Osteocyte (in vitro differentiated cells): ENCODE measurements at regions not wholly inside any gene's neighbourhood (a gene's known extent, or its start where the extent isn't known, plus 50 kb on each side); places are given as distances from the start of the nearest gene placed in this dataset.
"Not testable (repeated sequence)": the region's sequence is repeated elsewhere in the genome, so short reads cannot be mapped to it uniquely, and the experiment has no call there.

ENCODE experiments used
- DNase-seq: peaks from one replicate; pipeline ENCODE4 v3.0.0; 2021; ENCODE audit warnings: mixed read lengths; ENCODE audit not compliant: unreplicated experiment; ENCODE audit errors: extremely low spot score
- H3K27ac Mint-ChIP-seq: one replicate; pipeline ENCODE4 v1.8.0; 2021; ENCODE audit warnings: mild to moderate bottlenecking, mixed read lengths; ENCODE audit not compliant: unreplicated experiment
- H3K27me3 Mint-ChIP-seq: one replicate; pipeline ENCODE4 v1.8.0; 2021; ENCODE audit warnings: mixed read lengths; ENCODE audit not compliant: unreplicated experiment
- H3K36me3 Mint-ChIP-seq: one replicate; pipeline ENCODE4 v1.8.0; 2021; ENCODE audit warnings: mixed read lengths; ENCODE audit not compliant: unreplicated experiment
- H3K4me1 Mint-ChIP-seq: one replicate; pipeline ENCODE4 v1.8.0; 2021; ENCODE audit warnings: mixed read lengths; ENCODE audit not compliant: unreplicated experiment
- H3K4me3 Mint-ChIP-seq: one replicate; pipeline ENCODE4 v1.8.0; 2021; ENCODE audit warnings: mild to moderate bottlenecking, moderate library complexity, mixed read lengths; ENCODE audit not compliant: unreplicated experiment
- H3K9me3 Mint-ChIP-seq: one replicate; pipeline ENCODE4 v1.8.0; 2021; ENCODE audit warnings: mixed read lengths; ENCODE audit not compliant: unreplicated experiment
- CTCF ChIP-seq: fragments of 200-600 bp; sonication (generic); IDR thresholded peaks from 2 replicates; pipeline ENCODE4 v1.5.0; 2021; ENCODE audit warnings: antibody characterized with exemption, mild to moderate bottlenecking, moderate library complexity

GRCh38 chr5:142233083-142234032, 91.5 kb downstream of the SPRY4 start:
- TF ChIP-seq CTCF, result no peak
- H3K27ac Mint-ChIP-seq, result no peak overlapping the region
- no peak overlapping the region for H3K4me3 Mint-ChIP-seq
- peaks cover 16% of the 10 kb centered on the region for H3K27me3 Mint-ChIP-seq
- peaks cover 10% of the 10 kb centered on the region for H3K4me1 Mint-ChIP-seq
- H3K36me3 Mint-ChIP-seq, result peaks cover 2% of the 10 kb centered on the region
- DNase-seq, result no peak
- H3K9me3 Mint-ChIP-seq, result peaks cover 8% of the 10 kb centered on the region

GRCh38 chr5:142230949-142231348, 93.9 kb downstream of the SPRY4 start:
- peaks cover 15% of the 10 kb centered on the region for H3K27me3 Mint-ChIP-seq
- not testable (repeated sequence) for H3K27ac Mint-ChIP-seq, H3K4me1 Mint-ChIP-seq, DNase-seq, H3K9me3 Mint-ChIP-seq, H3K4me3 Mint-ChIP-seq, H3K36me3 Mint-ChIP-seq

DNA sequence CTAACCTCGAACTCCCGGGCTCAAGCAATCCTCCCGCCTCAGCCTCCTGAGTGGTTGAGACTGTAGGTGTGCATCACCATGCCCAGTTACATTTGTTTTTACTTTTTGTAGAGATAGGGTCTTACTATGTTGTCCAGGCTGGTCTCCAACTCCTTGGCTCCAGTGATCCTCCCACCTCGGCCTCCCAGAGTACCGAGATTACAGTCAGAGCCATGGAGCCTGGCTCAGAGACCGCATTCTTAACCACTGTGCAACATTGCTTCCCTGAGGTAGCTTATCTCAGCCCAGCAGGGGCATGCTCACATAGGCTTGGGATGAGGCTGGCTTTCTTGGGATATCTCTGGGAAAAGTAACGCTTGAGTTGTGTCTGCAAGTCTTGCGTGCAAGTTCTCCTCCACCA, 99.7 kb downstream of the SPRY4 start:
- Mint-ChIP-seq H3K4me3 (no peak overlapping the region), H3K9me3 (peaks cover 8% of the 10 kb centered on the region), H3K27me3 (peaks cover 12% of the 10 kb centered on the region), H3K36me3 (peaks cover 2% of the 10 kb centered on the region), H3K27ac (no peak overlapping the region), H3K4me1 (peaks cover 4% of the 10 kb centered on the region)
- TF ChIP-seq CTCF, result no peak
- DNase-seq, result no peak

GRCh38 chr5:142222866-142223558, 101.8 kb downstream of the SPRY4 start:
- H3K27me3 Mint-ChIP-seq, result peaks cover 12% of the 10 kb centered on the region
- H3K36me3 Mint-ChIP-seq, result no peaks in the 10 kb centered on the region
- no peak overlapping the region for H3K27ac Mint-ChIP-seq
- H3K9me3 Mint-ChIP-seq, result no peaks in the 10 kb centered on the region
- H3K4me1 Mint-ChIP-seq, result peaks cover 4% of the 10 kb centered on the region
- TF ChIP-seq CTCF, result no peak
- DNase-seq, result no peak
- no peak overlapping the region for H3K4me3 Mint-ChIP-seq

GRCh38 chr5:142222225-142222865, 102.5 kb downstream of the SPRY4 start:
- TF ChIP-seq CTCF, result no peak
- H3K36me3 Mint-ChIP-seq, result no peaks in the 10 kb centered on the region
- H3K27ac Mint-ChIP-seq, result no peak overlapping the region
- no peaks in the 10 kb centered on the region for H3K9me3 Mint-ChIP-seq
- H3K27me3 Mint-ChIP-seq, result peaks cover 12% of the 10 kb centered on the region
- H3K4me1 Mint-ChIP-seq, result peaks cover 4% of the 10 kb centered on the region
- no peak for DNase-seq
- H3K4me3 Mint-ChIP-seq, result no peak overlapping the region
